ENCODE measurements at regions not wholly inside any gene's neighbourhood (a gene's known extent, or its start where the extent isn't known, plus 50 kb on each side); places are given as distances from the start of the nearest gene placed in this dataset.

DNA sequence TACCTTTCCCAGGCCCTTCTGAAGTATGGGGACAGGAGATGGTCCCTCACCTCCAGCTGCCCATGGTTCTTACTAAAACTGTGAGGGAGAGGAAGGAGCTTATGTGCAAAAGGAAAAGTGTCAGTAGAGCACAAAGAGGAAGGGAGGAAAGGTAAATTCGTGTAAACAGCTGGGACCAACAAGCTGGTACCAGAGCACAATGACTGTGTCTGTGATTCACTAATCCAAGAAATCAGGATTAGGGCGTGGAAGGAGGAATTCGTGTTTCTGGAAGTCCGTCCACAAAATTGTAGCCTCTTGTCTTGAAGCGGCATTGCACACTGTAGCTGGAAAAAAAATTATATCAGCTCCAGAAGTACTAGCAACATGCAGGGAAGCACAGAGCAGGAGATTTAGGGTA lies 129.0 kb upstream of the RREB1 start:
- Mint-ChIP-seq H3K4me3 (no peak overlapping the region), H3K27ac (no peak overlapping the region), H3K9me3 (no peaks in the 10 kb centered on the region), H3K4me1 (no peaks in the 10 kb centered on the region), H3K36me3 (ENCODE audit: low read depth) (no peaks in the 10 kb centered on the region), H3K27me3 (ENCODE audit: insufficient read depth, low read depth, poor library complexity) (peaks cover 6% of the 10 kb centered on the region)
- ATAC-seq: no peak
- no peak overlapping the region for H3K4me3 ChIP-seq
- no peaks in the 10 kb centered on the region for H4K20me1 ChIP-seq (replicated peaks; ENCODE audit: insufficient read depth)
- TF ChIP-seq ZNF331 (CRISPR knock-in tag; IDR thresholded peaks at IDR 0.05; ENCODE audit: low read depth) (no peak), JUNB (IDR thresholded peaks at IDR 0.05; ENCODE audit: unreplicated experiment) (no peak), POLR2AphosphoS5 (IDR thresholded peaks at IDR 0.05; ENCODE audit: low read depth) (no peak), ZNF114 (CRISPR knock-in tag; IDR thresholded peaks at IDR 0.05) (no peak), EZH2 (IDR thresholded peaks at IDR 0.05; ENCODE audit: low read depth, unreplicated experiment) (no peak), CREB1 (CRISPR knock-in tag; IDR thresholded peaks at IDR 0.05; ENCODE audit: low read depth) (no peak), EZH2phosphoT487 (IDR thresholded peaks at IDR 0.05; ENCODE audit: unreplicated experiment) (no peak)
- TF ChIP-seq, protein P1, sequence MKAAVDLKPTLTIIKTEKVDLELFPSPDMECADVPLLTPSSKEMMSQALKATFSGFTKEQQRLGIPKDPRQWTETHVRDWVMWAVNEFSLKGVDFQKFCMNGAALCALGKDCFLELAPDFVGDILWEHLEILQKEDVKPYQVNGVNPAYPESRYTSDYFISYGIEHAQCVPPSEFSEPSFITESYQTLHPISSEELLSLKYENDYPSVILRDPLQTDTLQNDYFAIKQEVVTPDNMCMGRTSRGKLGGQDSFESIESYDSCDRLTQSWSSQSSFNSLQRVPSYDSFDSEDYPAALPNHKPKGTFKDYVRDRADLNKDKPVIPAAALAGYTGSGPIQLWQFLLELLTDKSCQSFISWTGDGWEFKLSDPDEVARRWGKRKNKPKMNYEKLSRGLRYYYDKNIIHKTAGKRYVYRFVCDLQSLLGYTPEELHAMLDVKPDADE (IDR thresholded peaks at IDR 0.05): no peak
- TF ChIP-seq, protein P2, sequence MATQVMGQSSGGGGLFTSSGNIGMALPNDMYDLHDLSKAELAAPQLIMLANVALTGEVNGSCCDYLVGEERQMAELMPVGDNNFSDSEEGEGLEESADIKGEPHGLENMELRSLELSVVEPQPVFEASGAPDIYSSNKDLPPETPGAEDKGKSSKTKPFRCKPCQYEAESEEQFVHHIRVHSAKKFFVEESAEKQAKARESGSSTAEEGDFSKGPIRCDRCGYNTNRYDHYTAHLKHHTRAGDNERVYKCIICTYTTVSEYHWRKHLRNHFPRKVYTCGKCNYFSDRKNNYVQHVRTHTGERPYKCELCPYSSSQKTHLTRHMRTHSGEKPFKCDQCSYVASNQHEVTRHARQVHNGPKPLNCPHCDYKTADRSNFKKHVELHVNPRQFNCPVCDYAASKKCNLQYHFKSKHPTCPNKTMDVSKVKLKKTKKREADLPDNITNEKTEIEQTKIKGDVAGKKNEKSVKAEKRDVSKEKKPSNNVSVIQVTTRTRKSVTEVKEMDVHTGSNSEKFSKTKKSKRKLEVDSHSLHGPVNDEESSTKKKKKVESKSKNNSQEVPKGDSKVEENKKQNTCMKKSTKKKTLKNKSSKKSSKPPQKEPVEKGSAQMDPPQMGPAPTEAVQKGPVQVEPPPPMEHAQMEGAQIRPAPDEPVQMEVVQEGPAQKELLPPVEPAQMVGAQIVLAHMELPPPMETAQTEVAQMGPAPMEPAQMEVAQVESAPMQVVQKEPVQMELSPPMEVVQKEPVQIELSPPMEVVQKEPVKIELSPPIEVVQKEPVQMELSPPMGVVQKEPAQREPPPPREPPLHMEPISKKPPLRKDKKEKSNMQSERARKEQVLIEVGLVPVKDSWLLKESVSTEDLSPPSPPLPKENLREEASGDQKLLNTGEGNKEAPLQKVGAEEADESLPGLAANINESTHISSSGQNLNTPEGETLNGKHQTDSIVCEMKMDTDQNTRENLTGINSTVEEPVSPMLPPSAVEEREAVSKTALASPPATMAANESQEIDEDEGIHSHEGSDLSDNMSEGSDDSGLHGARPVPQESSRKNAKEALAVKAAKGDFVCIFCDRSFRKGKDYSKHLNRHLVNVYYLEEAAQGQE (IDR thresholded peaks at IDR 0.05; ENCODE audit: unreplicated experiment): no peak
- TF ChIP-seq, protein P3, sequence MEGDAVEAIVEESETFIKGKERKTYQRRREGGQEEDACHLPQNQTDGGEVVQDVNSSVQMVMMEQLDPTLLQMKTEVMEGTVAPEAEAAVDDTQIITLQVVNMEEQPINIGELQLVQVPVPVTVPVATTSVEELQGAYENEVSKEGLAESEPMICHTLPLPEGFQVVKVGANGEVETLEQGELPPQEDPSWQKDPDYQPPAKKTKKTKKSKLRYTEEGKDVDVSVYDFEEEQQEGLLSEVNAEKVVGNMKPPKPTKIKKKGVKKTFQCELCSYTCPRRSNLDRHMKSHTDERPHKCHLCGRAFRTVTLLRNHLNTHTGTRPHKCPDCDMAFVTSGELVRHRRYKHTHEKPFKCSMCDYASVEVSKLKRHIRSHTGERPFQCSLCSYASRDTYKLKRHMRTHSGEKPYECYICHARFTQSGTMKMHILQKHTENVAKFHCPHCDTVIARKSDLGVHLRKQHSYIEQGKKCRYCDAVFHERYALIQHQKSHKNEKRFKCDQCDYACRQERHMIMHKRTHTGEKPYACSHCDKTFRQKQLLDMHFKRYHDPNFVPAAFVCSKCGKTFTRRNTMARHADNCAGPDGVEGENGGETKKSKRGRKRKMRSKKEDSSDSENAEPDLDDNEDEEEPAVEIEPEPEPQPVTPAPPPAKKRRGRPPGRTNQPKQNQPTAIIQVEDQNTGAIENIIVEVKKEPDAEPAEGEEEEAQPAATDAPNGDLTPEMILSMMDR (conservative IDR thresholded peaks at IDR 0.05; ENCODE audit: low read depth in 2 of 2): no peak
- TF ChIP-seq, protein P4, sequence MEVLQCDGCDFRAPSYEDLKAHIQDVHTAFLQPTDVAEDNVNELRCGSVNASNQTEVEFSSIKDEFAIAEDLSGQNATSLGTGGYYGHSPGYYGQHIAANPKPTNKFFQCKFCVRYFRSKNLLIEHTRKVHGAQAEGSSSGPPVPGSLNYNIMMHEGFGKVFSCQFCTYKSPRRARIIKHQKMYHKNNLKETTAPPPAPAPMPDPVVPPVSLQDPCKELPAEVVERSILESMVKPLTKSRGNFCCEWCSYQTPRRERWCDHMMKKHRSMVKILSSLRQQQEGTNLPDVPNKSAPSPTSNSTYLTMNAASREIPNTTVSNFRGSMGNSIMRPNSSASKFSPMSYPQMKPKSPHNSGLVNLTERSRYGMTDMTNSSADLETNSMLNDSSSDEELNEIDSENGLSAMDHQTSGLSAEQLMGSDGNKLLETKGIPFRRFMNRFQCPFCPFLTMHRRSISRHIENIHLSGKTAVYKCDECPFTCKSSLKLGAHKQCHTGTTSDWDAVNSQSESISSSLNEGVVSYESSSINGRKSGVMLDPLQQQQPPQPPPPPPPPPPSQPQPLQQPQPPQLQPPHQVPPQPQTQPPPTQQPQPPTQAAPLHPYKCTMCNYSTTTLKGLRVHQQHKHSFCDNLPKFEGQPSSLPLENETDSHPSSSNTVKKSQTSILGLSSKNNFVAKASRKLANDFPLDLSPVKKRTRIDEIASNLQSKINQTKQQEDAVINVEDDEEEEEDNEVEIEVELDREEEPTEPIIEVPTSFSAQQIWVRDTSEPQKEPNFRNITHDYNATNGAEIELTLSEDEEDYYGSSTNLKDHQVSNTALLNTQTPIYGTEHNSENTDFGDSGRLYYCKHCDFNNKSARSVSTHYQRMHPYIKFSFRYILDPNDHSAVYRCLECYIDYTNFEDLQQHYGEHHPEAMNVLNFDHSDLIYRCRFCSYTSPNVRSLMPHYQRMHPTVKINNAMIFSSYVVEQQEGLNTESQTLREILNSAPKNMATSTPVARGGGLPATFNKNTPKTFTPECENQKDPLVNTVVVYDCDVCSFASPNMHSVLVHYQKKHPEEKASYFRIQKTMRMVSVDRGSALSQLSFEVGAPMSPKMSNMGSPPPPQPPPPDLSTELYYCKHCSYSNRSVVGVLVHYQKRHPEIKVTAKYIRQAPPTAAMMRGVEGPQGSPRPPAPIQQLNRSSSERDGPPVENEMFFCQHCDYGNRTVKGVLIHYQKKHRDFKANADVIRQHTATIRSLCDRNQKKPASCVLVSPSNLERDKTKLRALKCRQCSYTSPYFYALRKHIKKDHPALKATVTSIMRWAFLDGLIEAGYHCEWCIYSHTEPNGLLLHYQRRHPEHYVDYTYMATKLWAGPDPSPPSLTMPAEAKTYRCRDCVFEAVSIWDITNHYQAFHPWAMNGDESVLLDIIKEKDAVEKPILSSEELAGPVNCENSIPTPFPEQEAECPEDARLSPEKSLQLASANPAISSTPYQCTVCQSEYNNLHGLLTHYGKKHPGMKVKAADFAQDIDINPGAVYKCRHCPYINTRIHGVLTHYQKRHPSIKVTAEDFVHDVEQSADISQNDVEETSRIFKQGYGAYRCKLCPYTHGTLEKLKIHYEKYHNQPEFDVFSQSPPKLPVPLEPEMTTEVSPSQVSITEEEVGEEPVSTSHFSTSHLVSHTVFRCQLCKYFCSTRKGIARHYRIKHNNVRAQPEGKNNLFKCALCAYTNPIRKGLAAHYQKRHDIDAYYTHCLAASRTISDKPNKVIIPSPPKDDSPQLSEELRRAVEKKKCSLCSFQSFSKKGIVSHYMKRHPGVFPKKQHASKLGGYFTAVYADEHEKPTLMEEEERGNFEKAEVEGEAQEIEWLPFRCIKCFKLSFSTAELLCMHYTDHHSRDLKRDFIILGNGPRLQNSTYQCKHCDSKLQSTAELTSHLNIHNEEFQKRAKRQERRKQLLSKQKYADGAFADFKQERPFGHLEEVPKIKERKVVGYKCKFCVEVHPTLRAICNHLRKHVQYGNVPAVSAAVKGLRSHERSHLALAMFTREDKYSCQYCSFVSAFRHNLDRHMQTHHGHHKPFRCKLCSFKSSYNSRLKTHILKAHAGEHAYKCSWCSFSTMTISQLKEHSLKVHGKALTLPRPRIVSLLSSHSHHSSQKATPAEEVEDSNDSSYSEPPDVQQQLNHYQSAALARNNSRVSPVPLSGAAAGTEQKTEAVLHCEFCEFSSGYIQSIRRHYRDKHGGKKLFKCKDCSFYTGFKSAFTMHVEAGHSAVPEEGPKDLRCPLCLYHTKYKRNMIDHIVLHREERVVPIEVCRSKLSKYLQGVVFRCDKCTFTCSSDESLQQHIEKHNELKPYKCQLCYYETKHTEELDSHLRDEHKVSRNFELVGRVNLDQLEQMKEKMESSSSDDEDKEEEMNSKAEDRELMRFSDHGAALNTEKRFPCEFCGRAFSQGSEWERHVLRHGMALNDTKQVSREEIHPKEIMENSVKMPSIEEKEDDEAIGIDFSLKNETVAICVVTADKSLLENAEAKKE (CRISPR knock-in tag; IDR thresholded peaks at IDR 0.05): no peak
- H3K27ac ChIP-seq (ENCODE audit: low read depth): no peak overlapping the region
- no peaks in the 10 kb centered on the region for H3K9me2 ChIP-seq (ENCODE audit: insufficient read depth)
- H3K36me3 ChIP-seq (ENCODE audit: insufficient read depth): no peaks in the 10 kb centered on the region
- H3K27me3 ChIP-seq (ENCODE audit: insufficient read depth): no peaks in the 10 kb centered on the region
- H3K4me1 ChIP-seq (ENCODE audit: insufficient read depth): no peaks in the 10 kb centered on the region
- no peaks in the 10 kb centered on the region for H3K79me2 ChIP-seq (replicated peaks; ENCODE audit: insufficient read depth)
- no peaks in the 10 kb centered on the region for H3F3A ChIP-seq (replicated peaks; ENCODE audit: low read depth)
- no peak overlapping the region for H3K4me2 ChIP-seq
- no peak for DNase-seq (ENCODE audit: low spot score)
- H2AFZ ChIP-seq: no peak overlapping the region
